ENCODE measurements at regions not wholly inside any gene's neighbourhood (a gene's known extent, or its start where the extent isn't known, plus 50 kb on each side); places are given as distances from the start of the nearest gene placed in this dataset.
A peak's percentile ranks its signal among the peaks of the same experiment; 100 is the strongest.
"Not testable (repeated sequence)": the region's sequence is repeated elsewhere in the genome, so short reads cannot be mapped to it uniquely, and the experiment has no call there.

- no peak for DNase-seq
Measured at GRCh38 chr10:64089648-64090047, 568.4 kb downstream of the REEP3 start.

- DNase-seq = no peak
Measured at GRCh38 chr10:64090865-64091264, 569.7 kb downstream of the REEP3 start.

GRCh38 chr10:64091897-64092296, 570.7 kb downstream of the REEP3 start:
- DNase-seq = no peak

- DNase-seq = no peak
Measured at GRCh38 chr10:64093304-64093703, 572.1 kb downstream of the REEP3 start.

- DNase-seq = no peak
Measured at GRCh38 chr10:64093946-64094535, 572.8 kb downstream of the REEP3 start.

- no peak for DNase-seq
Measured at GRCh38 chr10:64096941-64097340, 575.7 kb downstream of the REEP3 start.

- no peak for DNase-seq
Measured at GRCh38 chr10:64097391-64098122, 576.4 kb downstream of the REEP3 start.

GRCh38 chr10:64098994-64099393, 577.8 kb downstream of the REEP3 start:
- DNase-seq = no peak

- DNase-seq = no peak
Measured at GRCh38 chr10:64101606-64102263, 580.5 kb downstream of the REEP3 start.

- DNase-seq = no peak
Measured at GRCh38 chr10:64102264-64102633, 581.0 kb downstream of the REEP3 start.

- DNase-seq = no peak
Measured at GRCh38 chr10:64102916-64103315, 581.7 kb downstream of the REEP3 start.

- DNase-seq = peak; percentile 31 to 52
Measured at GRCh38 chr10:64103750-64104470, 582.7 kb downstream of the REEP3 start.

GRCh38 chr10:64109926-64110495, 588.8 kb downstream of the REEP3 start:
- no peak for DNase-seq

GRCh38 chr10:64112701-64113355, 591.6 kb downstream of the REEP3 start:
- peak; percentile 29 to 49 for DNase-seq

GRCh38 chr10:64113375-64113774, 592.2 kb downstream of the REEP3 start:
- DNase-seq = no peak

GRCh38 chr10:64113792-64114191, 592.6 kb downstream of the REEP3 start:
- DNase-seq = no peak

GRCh38 chr10:64115471-64115870, 594.3 kb downstream of the REEP3 start:
- no peak for DNase-seq

- no peak for DNase-seq
Measured at GRCh38 chr10:64115908-64116643, 594.9 kb downstream of the REEP3 start.

- DNase-seq = no peak
Measured at GRCh38 chr10:64116707-64117106, 595.5 kb downstream of the REEP3 start.

- DNase-seq = no peak
Measured at GRCh38 chr10:64118736-64119135, 597.5 kb downstream of the REEP3 start.

GRCh38 chr10:64120301-64120980, 599.2 kb downstream of the REEP3 start:
- DNase-seq = not testable (repeated sequence)
